GM19025 (cell line): ENCODE measurements at regions not wholly inside any gene's neighbourhood (a gene's known extent, or its start where the extent isn't known, plus 50 kb on each side); places are given as distances from the start of the nearest gene placed in this dataset.

ENCODE experiments used
- ATAC-seq: cut with Tn5 transposase; IDR thresholded peaks from one replicate; pipeline ENCODE4 v1.9.1; 2021; ENCODE audit warnings: mild to moderate bottlenecking, low read depth, moderate library complexity; ENCODE audit not compliant: unreplicated experiment

DNA sequence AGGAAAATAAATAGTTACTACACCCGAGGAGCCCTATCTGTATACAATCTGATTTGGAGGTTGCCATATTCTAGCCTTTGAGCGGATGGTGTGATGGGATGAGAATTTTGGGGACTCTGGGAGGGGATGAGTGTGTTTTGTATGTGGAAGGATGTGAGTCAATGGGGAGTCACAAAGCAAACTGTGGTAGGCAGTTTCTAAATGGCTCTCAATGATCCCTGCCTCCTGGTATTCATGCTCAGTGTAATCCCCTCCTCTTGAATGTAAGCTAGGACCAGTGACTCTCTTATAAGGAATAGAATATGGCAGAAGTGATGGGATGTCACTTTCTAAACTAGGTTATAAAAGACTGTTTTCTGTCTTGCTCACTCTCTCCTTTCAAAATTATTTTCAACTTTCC lies 205.7 kb upstream of the RIOK2 start:
- ATAC-seq = no peak

DNA sequence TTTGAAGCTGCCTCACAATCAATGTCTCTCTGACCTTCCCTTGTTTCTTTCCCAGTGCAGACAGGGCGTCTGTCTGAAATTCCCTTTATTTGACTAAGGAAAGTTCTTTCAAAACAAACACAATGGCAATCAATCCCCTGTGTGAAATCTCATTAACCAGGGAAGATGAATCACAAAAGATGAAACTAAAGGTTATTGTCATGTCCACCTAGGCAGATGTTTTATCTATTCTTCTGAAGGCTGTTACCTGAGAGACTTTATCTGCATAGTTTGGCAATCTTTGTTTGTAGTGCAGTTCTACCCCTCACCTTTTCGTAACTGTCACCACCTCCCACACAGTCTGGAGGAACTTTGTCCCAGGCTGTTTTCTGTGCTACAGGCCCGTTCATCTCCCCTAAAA lies 217.5 kb upstream of the RIOK2 start:
- ATAC-seq = no peak

DNA sequence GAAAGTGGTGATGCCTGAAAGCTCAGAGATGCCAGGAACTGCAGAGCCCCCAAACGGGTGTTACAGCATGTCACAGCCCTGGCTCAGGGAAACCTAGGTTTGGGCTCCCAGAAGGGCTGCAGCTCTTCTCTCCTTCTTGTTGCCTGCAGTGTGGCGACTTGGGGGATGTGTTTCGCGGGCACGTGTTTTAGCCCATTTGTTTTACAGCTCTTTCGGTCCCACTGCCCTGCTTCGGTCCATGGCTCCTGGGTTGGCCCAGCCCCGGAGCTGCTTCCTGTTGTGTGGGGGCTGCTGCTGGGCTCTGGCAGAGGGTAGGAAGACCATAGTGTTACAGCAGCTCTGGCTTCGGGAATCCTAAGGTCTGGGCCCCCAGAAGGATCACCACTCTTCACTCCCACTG lies 222.9 kb upstream of the RIOK2 start:
- no peak for ATAC-seq

DNA sequence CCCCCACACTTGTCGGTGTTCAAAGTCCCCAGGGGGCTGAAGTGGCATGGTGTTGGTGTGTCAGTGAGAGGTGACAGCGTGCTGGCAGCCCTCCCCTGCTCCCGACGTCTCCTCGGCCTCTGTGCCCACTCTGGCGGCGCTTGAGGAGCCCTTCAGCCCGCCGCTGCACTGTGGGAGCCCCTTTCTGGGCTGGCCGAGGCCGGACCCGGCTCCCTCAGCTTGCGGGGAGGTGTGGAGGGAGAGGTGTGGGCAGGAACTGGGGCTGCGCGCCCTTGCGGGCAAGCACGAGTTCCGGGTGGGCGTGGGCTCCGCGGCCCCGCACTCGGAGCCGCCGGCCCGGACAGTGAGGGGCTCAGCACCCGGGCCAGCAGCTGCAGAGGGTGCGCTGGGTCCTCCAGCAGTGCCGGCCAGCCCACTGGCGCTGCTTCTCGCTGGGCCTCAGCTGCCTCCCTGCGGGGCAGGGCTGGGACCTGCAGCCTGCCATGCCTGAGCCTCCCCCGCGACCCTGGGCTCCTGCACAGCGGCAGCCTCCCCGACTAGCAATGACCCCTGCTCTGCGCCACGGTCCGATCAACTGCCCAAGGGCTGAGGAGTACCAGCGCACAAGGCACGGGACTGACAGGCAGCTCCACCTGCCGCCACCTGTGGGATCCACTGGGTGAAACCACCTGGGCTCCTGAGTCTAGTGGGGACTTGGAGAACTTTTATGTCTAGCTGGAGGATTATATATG lies 224.1 kb upstream of the RIOK2 start:
- no peak for ATAC-seq

DNA sequence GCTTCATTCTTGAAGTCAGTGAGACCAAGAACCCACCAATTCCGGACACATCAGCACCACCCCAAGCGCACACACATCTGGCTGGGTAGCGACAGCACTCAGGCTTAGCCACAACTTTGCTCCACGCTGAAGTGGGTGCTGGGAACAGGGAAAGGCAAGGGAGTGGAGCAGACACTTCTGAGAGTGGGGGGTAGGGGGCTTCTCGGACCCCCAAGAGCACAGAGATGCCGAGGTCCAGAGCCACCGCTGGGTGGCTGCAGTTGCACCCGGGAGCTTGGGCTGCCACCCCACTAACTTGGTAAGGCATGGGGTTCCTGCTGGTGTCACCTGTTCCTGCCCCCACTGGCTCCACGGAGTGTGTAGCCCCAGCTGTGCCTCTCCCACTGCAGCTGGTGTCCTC lies 225.3 kb upstream of the RIOK2 start:
- ATAC-seq = no peak

DNA sequence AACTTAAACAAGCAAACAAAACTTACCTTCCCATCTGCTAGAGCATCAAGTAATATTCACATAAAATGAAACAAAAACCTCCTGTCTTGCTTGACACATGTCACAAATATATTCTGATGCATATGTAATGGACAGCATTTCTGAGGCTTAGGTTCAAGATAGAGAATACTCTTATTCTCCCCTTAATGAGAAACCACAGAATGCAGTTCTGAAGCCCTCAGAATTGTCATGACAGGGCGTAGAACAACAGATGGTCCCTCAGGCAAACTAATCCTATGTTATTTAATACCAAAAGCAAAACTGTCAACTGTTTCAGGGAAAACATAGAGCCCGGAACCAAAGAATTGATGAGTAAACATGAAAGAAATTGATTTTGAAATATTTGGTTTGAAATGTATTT lies 229.9 kb upstream of the RIOK2 start:
- no peak for ATAC-seq

DNA sequence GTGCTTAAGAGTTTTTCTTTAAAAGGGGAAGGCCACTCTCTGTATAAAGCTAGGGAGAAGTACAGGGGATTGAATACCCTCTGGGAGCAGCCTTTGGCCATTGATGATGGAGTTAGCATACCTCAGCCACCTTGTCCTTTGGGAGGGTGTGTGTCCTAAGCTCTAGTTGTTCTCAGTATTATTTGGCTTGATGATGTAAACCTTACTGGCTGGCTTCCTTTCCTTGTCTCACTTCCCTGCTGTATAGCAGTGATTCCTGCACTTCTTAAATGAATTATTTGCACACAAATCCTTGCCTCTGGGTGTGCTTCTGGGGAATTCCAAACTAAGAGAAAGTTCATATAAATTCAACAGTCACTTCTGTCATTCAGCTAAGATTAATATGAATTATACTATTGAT lies 234.9 kb upstream of the RIOK2 start:
- no peak for ATAC-seq

GRCh38 chr5:97418462-97418861 lies 235.4 kb upstream of the RIOK2 start:
- ATAC-seq = no peak

- ATAC-seq = no peak
Measured at GRCh38 chr5:97420646-97421045, 237.6 kb upstream of the RIOK2 start.

- no peak for ATAC-seq
Measured at GRCh38 chr5:97422678-97423077, 239.6 kb upstream of the RIOK2 start.

DNA sequence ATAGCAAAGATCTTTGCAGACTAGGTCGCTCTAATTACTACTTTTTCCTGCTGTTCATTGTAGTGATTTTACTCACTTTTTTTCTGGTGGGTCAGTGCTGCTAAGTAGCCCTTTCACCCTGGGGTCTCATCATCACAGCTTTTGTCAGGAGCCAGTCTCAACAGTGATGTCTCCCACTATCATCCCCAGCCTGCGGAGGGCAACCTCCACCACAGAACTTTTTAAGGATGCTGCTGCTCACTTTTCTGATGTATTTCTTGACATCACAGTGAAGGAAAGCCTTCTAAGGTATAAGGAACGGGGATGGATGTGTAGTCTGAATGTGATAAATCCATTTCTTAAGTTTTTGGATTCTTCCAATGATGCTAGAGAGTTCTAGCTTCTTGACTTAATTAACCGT lies 242.5 kb upstream of the RIOK2 start:
- no peak for ATAC-seq

DNA sequence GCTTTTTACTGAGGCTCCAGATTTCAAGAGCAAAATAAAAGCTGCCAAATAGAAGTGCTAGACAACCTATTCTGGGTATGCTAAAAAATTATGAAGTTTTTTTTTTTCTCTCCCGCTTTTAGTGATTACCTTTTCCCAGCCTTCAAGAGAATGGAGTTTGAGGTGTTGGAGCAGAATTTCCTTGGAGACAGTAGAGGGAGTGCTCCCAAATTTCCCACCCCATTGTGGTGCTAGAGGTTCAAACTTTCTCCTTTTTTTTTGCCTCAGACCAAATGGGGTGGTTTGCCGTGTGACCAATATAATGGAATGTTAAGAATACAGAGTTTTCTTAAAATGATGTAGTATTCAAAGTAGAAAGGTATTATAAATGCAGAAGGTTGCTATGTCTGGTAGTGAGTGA lies 244.2 kb upstream of the RIOK2 start:
- ATAC-seq = no peak

- ATAC-seq = no peak
Measured at GRCh38 chr5:97434021-97434420, 251.0 kb upstream of the RIOK2 start.

DNA sequence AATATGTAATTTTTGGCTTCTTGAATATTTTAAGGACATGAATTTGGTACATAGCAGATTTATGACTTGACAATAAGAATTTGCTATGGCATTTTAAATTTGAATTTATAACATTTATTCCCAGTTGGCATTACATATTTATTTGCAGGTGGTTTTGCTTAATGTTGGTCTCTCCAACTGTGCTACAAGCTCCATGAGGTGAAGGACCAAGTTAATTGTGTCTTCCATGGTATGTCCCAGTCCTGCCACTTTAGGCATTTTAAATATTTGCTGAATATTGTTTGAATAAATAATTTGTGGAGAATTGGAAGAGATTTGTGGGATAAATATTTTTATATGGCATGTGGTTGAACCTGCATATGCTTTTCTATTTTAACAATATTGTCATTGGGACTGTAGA lies 253.4 kb upstream of the RIOK2 start:
- ATAC-seq = no peak

DNA sequence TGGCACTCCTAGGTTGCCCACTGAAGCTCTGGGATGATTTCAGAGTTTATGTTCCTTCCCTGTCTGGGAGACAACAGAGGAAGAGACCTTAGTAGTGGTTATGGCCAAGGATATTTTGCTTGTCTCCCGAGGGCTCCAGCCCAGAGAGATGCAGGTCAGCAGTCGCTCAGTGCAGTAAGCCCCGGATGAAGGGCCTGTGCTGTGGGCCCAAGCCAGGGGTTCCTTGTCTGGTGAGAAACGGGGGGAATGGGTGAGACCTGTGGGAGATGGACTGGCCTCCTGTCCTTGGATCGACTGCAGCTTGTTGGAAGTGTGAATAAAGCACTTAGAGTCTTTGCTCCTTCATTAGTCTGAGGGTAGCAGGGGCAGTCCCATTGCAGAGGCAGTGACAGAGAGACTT lies 260.7 kb upstream of the RIOK2 start:
- no peak for ATAC-seq

GRCh38 chr5:97449172-97449571 lies 266.1 kb upstream of the RIOK2 start:
- no peak for ATAC-seq

GRCh38 chr5:97452646-97453045 lies 269.6 kb upstream of the RIOK2 start:
- no peak for ATAC-seq

DNA sequence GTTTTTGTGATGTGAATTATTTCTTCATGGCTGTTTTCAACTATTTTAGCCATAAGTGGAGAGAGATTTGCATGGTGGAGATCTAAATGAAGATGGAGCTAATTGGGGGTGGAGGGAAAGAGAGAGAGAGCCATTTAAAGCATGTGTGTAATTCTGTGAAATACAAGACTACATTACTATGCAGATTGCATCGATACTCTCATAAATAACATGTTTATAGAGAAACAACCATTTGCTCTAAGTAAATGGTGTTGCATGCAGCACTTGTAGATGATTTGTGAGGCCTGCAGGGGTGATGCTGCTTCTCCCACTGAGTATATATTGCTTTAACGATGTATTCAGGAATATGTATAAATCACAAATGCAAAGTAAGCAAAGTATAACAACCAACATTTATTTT lies 270.2 kb upstream of the RIOK2 start:
- no peak for ATAC-seq

DNA sequence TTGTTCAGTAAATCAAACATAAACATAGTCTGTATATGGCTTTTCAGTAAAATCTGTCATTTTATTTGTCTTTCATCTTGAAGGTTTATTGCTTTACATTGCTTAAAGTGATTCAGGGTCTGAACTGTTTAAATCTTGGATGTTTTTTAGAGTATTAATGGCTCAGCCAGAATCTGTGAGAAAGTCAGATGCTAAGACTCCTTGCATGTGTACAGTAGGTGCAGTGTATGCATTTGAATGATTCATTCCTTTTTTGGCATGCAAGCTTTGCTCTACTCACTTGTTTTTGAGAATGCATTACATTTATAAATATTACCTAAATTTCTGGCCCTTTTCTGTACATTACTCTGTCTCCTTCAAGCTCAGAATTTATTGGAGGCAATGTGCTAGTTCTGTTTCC lies 271.0 kb upstream of the RIOK2 start:
- no peak for ATAC-seq

DNA sequence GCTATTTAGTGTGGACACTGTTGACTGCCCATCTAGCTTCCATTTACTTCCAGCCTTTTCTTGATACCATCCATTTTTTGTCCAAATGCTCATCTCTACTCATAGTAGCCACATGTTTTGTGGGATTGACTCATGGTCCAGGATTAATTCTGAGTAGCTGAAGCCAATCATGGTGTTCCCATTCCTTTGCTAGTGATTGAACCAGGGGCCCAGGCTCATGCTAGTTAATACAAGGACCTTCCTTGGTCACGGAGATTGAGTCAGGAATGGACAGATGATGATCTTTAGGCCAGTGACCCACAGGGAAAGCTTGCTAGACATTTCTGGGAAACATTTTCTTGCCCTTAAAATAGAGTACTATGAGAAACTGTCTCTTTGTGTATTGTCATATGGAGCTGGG lies 272.9 kb upstream of the RIOK2 start:
- ATAC-seq = no peak

DNA sequence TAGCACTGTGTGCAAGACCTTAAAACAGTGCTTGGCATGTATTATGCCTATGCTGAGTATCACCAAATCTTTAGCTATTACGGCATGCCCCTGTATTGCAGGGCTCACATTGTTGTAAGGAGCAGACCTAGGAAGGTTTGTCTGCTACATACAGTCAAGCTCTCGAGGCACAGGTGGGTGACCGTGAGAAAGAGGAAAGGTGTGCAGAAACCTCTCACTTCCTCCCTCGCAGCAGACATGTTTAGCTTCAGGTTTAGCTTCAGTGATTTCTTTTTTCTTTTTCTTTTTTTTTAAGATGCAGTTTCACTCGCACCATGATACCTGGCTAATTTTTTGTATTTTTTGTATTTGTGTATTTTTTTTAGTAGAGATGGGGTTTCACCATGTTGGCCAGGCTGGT lies 275.8 kb upstream of the RIOK2 start:
- ATAC-seq = no peak

DNA sequence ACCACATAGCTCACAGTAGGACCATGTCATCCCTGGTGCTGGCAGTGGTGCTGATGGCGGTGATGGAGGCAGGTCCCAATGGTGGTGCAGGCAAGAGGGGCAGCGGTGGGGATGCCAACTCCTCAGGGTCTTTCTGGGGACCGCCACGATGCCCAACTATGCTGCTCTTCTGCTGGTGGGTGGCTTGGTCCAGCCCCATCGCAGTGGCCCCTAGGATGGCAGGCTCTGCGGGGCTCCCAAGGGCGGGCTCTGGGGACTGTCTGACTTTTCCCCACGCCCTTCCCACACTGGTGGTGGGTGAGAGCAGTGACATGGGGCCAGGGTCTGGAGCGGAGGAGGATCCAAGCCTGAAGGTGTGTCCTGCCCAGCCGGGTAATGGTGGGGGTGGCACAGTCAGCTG lies 288.9 kb upstream of the RIOK2 start:
- no peak for ATAC-seq

DNA sequence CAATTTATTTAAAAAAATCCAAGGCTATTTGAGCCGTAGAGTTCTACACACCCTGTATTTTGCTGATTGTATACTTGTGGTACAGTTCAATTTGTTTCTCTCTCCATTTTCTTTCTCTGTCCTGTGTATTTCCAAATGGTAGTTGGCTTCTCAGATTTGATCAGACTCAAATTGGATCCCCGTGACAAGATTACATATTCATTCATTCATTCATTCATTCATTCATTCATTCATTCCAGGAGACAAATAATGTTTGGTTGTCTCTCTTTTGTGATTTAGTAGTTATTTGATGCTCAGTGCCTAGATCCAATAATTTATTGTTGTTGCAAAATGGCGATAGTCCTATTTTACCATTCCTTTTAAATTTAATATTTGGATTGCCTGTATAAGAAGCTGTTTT lies 292.8 kb upstream of the RIOK2 start:
- ATAC-seq = no peak
